ENCODE measurements at regions not wholly inside any gene's neighbourhood (a gene's known extent, or its start where the extent isn't known, plus 50 kb on each side); places are given as distances from the start of the nearest gene placed in this dataset.
"Not testable (repeated sequence)": the region's sequence is repeated elsewhere in the genome, so short reads cannot be mapped to it uniquely, and the experiment has no call there.

GRCh38 chr7:6882321-6882721, 56.2 kb upstream of the CCZ1B start:
- not testable (repeated sequence) for H4K20me1 ChIP-seq (ENCODE audit: insufficient read depth); H2AFZ ChIP-seq (ENCODE audit: low read depth, low read length); H3K79me2 ChIP-seq (replicated peaks; ENCODE audit: insufficient read depth, low read length); H3K27me3 ChIP-seq (ENCODE audit: insufficient read depth, low read depth, low read length); H3K36me3 ChIP-seq (ENCODE audit: insufficient read depth, low read length); H3K9me2 ChIP-seq (ENCODE audit: insufficient read depth, low read length); H3K4me3 ChIP-seq (ENCODE audit: low read length); H3K9me3 ChIP-seq (ENCODE audit: low read length); H3K4me2 ChIP-seq (ENCODE audit: low read length); H3K27ac ChIP-seq (ENCODE audit: low read length); H3K9ac ChIP-seq (ENCODE audit: low read length); H3F3A ChIP-seq (ENCODE audit: insufficient read depth, low read length, poor library complexity, severe bottlenecking)

DNA sequence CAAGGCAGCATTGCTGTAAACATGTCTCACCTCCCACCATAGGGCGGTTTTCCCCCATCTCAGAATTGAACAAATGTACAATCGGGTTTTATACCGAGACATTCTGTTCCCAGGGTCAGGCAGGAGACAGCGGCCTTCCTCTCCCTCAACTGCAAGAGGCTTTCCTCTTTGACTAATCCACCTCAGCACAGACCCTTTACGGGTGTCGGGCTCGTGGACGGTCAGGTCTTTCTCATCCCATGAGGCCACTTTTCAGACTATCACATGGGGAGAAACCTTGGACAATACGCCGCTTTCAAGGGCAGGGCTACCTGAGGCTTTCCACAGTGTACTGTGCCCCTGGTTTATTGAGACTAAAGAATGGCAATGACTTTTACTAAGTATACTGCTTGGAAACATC, 57.7 kb upstream of the CCZ1B start:
- H2AFZ ChIP-seq (ENCODE audit: low read depth, low read length); H3K36me3 ChIP-seq (ENCODE audit: insufficient read depth, low read length): not testable (repeated sequence)

GRCh38 chr7:6886198-6886597, 60.1 kb upstream of the CCZ1B start:
- no peaks in the 10 kb centered on the region for H3F3A ChIP-seq (ENCODE audit: insufficient read depth, low read length, poor library complexity, severe bottlenecking)
- no peaks in the 10 kb centered on the region for H3K9me3 ChIP-seq (ENCODE audit: low read length)
- no peaks in the 10 kb centered on the region for H4K20me1 ChIP-seq (ENCODE audit: insufficient read depth)
- H2AFZ ChIP-seq (ENCODE audit: low read depth, low read length) = no peak overlapping the region
- H3K9ac ChIP-seq (ENCODE audit: low read length) = no peak overlapping the region
- no peaks in the 10 kb centered on the region for H3K27me3 ChIP-seq (ENCODE audit: insufficient read depth, low read depth, low read length)
- H3K4me2 ChIP-seq (ENCODE audit: low read length) = no peak overlapping the region
- H3K79me2 ChIP-seq (replicated peaks; ENCODE audit: insufficient read depth, low read length) = no peaks in the 10 kb centered on the region
- no peaks in the 10 kb centered on the region for H3K36me3 ChIP-seq (ENCODE audit: insufficient read depth, low read length)
- H3K4me3 ChIP-seq (ENCODE audit: low read length) = no peak overlapping the region
- no peaks in the 10 kb centered on the region for H3K9me2 ChIP-seq (ENCODE audit: insufficient read depth, low read length)
- H3K27ac ChIP-seq (ENCODE audit: low read length) = no peak overlapping the region
- TF ChIP-seq EZH2 (IDR thresholded peaks at IDR 0.05; ENCODE audit: borderline replicate concordance, insufficient read depth, low read length, poor library complexity, severe bottlenecking) = no peak
- TF ChIP-seq EP300 (conservative IDR thresholded peaks at IDR 0.05; ENCODE audit: poor library complexity, severe bottlenecking) = no peak
- no peak for TF ChIP-seq MXI1 (conservative IDR thresholded peaks at IDR 0.05; ENCODE audit: poor library complexity, severe bottlenecking)
- TF ChIP-seq, protein P1, sequence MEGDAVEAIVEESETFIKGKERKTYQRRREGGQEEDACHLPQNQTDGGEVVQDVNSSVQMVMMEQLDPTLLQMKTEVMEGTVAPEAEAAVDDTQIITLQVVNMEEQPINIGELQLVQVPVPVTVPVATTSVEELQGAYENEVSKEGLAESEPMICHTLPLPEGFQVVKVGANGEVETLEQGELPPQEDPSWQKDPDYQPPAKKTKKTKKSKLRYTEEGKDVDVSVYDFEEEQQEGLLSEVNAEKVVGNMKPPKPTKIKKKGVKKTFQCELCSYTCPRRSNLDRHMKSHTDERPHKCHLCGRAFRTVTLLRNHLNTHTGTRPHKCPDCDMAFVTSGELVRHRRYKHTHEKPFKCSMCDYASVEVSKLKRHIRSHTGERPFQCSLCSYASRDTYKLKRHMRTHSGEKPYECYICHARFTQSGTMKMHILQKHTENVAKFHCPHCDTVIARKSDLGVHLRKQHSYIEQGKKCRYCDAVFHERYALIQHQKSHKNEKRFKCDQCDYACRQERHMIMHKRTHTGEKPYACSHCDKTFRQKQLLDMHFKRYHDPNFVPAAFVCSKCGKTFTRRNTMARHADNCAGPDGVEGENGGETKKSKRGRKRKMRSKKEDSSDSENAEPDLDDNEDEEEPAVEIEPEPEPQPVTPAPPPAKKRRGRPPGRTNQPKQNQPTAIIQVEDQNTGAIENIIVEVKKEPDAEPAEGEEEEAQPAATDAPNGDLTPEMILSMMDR (IDR thresholded peaks at IDR 0.05; ENCODE audit: poor library complexity, severe bottlenecking) = no peak

More for the DNA sequence above, 57.7 kb upstream of the CCZ1B start:
- not testable (repeated sequence) for H3K9ac ChIP-seq (ENCODE audit: low read length); H3K27me3 ChIP-seq (ENCODE audit: insufficient read depth, low read depth, low read length); H3K27ac ChIP-seq (ENCODE audit: low read length); H3K9me3 ChIP-seq (ENCODE audit: low read length); H3F3A ChIP-seq (ENCODE audit: insufficient read depth, low read length, poor library complexity, severe bottlenecking); H4K20me1 ChIP-seq (ENCODE audit: insufficient read depth); H3K9me2 ChIP-seq (ENCODE audit: insufficient read depth, low read length); H3K4me2 ChIP-seq (ENCODE audit: low read length); H3K79me2 ChIP-seq (replicated peaks; ENCODE audit: insufficient read depth, low read length); H3K4me3 ChIP-seq (ENCODE audit: low read length)

DNA sequence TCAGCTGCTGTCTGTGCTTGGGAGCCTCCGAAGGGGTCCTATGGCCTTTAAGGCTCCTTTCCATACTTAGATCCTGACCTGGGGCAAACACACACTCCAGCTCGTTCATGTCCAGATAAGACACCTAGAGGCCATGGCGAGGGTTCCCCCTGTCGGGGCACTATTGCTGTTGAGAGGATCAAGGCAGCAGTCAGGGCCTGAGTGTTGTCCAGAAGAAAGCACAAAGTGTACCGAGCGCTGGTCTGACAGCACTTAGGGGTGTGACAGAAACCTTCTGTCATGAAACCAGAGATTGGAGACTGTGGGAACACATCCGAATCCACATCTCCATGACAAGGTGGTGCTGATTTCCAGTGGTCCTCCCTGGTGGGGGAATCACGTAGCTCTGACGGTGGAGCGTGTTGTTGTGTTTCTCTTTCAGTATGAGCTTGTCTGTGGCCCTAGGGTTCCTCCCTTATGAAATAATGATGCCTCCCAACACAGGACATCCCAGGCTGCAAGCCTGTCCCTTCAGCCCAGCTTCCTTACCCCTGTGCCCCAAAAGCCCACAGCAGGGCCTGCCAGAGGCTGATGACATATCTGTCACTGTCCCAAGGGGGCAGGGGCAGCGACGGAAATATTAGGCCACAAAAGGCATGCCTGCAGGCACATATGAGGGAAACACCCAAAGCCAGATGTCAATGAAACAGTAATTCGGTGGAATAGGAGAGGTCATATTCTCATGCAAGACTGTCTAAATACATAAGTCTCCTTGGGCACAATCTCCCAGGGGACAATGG, 62.4 kb upstream of the CCZ1B start:
- not testable (repeated sequence) for H3F3A ChIP-seq (ENCODE audit: insufficient read depth, low read length, poor library complexity, severe bottlenecking); H3K36me3 ChIP-seq (ENCODE audit: insufficient read depth, low read length); H3K9me2 ChIP-seq (ENCODE audit: insufficient read depth, low read length); H3K27ac ChIP-seq (ENCODE audit: low read length); H3K4me2 ChIP-seq (ENCODE audit: low read length); H3K9ac ChIP-seq (ENCODE audit: low read length); H3K9me3 ChIP-seq (ENCODE audit: low read length); H3K79me2 ChIP-seq (replicated peaks; ENCODE audit: insufficient read depth, low read length); H3K4me3 ChIP-seq (ENCODE audit: low read length); H4K20me1 ChIP-seq (ENCODE audit: insufficient read depth); H2AFZ ChIP-seq (ENCODE audit: low read depth, low read length); H3K27me3 ChIP-seq (ENCODE audit: insufficient read depth, low read depth, low read length)
